Activated CD8-positive, alpha-beta memory T cell treated with anti-CD3 and anti-CD28 coated beads for 36 hours (primary cell): ENCODE measurements at regions not wholly inside any gene's neighbourhood (a gene's known extent, or its start where the extent isn't known, plus 50 kb on each side); places are given as distances from the start of the nearest gene placed in this dataset.

Experiments
- CTCF ChIA-PET: fragments of 350-600 bp; sonication (Branson Sonifier 250); formaldehyde crosslinking; loops from one replicate; lab custom pipeline; 2021; ENCODE audit warnings: antibody characterized with exemption; lab: Charles Lee
- POLR2A ChIA-PET: fragments of 350-600 bp; sonication (Branson Sonifier 250); formaldehyde crosslinking; loops from one replicate; lab custom pipeline; 2021; ENCODE audit warnings: antibody characterized with exemption; lab: Charles Lee

DNA sequence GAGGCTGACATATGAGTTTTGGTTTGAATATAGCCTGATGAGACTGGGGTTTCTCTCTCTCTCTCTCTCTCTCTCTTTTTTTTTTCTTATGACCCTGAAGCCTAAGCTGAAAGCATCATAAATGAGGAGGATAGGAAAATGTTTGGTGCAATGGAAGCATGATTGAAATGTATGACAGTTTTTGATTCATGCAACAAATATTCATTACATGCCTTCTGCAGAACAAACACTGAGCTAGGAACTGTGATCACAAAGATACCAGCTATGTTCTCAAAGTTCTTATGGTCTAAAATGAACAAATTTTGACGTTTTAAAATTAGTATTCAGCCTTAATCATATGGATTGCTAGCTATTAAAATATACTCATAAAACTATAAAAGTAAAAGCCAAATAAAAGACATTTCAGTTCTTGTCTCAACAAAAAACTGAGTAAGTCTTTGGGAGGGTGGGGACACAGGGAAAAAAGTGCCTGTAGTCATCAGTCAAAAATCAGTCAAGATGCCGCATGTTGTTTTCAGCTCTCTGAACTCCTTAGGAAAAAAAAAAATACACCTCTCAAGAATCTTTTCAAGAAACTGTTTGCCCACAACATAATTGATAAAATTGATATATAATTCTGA is 57.2 kb downstream of the NKX6-1 start:
- ChIA-PET CTCF (interaction anchor here (1.6 kb wide), 1 partner anchor 10 kb away, joined by 3 read pairs; no protein-coding TSS in a partner anchor), POLR2A (no interaction called here)

DNA sequence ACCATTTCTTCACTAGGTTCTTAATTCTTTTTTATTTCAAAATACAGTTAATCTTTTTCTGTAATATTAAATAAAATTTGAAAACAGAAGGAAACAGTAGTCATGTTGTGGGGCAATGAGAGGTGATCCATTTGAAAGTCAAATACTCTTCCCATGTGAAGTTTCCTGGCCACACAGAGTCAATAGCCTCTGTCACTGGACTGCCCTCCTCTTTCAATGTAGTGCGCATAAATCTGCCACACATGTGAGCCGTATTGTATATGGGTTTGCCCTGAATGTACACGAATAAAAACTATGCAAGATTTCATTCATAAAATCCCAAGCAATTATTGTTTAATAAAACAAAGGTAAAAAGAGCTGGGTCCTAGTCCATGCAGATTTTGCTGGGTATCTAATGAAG is 59.1 kb downstream of the NKX6-1 start:
- CTCF ChIA-PET: no interaction called here

DNA sequence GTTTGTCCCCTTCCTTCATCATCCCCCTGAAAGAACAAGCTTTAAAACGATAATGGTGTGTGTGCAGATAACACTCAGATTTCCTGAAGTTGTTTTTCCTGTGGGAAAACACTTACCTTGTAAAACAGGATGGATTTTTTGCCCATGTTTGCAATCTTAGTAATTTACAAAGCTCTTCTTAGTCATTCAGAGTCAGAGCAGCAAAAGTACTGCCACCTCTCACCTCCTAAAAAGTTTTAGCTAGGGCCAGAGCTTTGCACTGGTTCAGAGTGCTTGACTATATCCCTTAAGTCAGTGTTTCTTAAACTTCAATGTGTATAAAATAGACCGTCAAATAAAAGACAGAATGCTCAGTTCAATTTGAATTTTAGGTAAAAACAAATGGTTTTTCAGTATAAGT is 62.3 kb downstream of the NKX6-1 start:
- ChIA-PET POLR2A (no interaction called here), CTCF (no interaction called here)

More for the DNA sequence above, 59.1 kb downstream of the NKX6-1 start:
- POLR2A ChIA-PET: no interaction called here

DNA sequence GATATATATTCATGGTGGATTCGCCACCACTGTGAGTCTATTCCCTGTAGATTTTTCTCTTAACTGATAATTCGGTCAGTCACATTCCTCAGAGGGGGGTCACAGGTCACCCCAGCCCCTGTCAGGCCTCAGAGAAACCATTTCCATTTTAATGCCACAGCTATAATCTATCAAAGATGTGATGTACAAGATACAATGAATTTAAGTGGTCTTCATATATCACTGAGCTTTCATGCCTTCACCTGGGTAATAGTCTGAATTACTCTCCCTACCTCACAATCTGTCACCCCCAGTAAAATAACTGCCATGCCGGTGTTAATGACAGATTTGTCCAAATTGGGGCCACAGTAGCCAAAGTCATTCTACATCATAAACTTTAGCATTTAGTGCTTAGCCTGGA is 64.7 kb downstream of the NKX6-1 start:
- ChIA-PET POLR2A (no interaction called here), CTCF (no interaction called here)

DNA sequence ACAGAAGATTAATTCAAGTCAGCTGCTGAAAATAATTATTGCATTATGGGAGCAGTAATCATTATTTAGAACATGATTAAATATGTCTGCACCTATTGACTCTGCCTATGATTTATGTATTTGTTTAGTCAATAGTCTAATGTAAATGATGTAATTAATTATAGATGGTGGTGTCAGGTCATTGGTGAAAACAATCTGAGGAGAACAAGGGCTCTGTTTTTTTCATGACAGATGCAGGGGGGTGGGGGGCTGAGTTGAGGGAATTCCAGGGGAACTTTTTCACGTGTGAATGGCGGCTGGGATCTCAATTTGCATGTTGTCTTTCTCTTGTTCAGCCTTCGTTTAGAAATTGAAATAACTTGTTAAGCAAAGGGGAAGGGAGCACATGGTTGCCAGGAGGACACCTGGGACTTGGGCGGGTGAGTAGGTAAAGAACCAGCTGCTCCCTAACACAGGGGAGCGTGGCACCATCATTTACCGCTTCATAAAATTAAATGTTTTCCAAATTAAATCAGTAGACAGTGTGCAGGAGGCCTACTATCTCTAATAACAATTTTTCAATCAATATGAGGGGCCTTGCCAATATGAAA is 65.4 kb downstream of the NKX6-1 start:
- ChIA-PET POLR2A (no interaction called here), CTCF (no interaction called here)

DNA sequence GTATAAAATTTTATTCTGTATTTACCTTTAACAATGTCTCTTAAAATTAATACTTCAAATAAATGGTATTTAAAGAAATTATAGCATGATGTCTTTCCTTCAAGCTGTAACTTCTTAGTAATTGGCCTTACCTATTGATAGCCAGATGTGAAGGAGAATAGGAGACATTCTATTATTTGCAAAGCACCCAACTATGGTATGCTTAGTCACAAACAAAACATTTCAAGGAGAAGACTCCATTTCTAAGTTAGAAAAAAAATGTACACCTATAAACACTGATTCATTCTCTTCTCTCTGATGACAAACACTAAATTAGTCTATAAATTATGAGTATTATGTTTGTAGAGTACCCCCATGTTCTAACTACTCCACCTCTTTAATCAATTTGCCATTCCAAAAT is 66.4 kb downstream of the NKX6-1 start:
- ChIA-PET CTCF (no interaction called here), POLR2A (no interaction called here)

DNA sequence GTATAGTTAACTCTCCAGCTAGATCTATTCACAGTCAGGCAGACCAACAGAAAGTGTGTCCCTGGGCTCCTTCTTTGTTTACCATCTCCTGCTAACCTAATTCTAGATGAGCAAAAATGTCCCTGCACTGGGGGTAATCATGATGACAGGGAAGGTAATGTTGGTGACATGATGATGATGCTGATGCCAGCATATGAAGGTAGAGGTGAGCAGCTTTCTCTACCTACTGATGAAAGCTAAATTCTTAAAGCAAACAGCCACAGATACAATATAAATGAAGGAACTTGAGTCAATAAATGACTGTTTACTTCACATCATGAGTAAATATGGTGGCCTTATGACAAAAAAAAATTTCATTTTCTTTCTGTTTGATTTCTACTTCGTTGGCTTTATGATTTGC is 78.5 kb downstream of the NKX6-1 start:
- ChIA-PET POLR2A (no interaction called here), CTCF (no interaction called here)

DNA sequence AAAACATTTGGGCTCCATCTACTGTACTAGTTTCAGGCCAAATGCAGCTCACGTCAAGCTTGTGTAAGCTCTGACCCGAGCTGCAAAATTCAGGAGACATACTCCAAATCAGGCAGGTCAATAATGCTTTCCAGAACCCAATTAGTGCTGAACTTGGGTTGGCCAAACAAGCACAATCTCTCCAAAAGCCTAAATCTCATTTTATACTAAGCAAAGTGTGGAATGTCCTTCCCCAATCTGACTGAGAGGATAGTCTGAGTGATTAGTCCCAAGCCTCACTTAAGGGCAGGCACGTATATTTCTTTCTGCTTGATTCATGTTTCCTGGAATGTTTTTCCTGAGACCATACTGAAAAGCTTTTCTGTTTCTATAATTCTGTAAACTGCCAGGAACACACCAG is 79.9 kb downstream of the NKX6-1 start:
- ChIA-PET CTCF (no interaction called here), POLR2A (no interaction called here)

DNA sequence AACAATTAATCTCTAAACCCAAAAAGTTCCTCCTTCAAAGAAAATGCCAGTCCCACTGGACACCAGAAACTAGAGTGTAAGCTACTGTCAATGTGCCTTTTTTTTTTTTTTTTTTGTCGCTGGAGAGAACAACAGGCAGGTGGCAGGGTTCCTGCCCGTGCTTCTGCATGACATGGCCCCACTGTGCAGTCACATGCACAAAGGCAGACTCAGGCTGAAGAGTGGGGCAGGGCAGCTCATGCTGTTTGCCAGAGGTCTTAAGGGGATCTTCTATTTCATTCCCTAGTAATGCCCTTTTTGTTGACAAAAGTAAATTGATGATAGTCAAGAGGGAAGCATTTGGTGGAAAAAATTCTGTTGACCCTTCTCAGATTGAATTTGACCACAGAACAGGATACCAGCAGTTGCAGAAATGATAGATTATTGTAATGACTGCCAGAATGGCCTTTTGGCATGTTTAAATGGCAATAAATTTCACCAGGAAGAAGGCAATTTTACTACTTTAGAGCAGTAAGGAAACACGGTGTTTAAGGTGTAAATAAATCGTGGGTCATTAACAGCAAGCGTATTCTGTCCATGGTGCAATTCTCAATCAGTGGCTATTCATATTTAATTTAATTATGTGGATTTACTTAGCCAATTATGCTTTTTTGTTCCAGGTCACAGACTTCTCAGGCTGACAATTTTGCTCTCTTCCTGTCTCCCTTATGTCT is 80.9 kb downstream of the NKX6-1 start:
- CTCF ChIA-PET: no interaction called here
- POLR2A ChIA-PET: no interaction called here

DNA sequence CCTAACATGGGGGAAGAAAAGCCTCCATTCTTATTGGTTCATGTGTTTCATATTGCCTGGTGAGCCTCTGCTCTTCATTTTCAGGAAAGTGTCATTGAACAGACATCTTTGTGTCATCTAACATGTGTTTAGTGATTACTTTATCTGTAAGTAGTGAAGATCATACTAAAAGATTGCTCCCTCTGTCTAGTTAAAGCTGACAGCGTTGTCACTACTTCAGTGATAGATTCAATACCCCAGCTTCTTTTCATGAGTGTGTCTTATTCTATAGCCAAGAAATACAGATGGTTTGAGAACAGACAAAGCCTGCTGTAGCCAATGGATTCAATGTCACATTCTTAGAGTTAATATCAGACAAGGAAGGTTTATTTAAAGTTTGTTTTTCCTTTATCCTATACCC is 85.1 kb downstream of the NKX6-1 start:
- CTCF ChIA-PET: no interaction called here

DNA sequence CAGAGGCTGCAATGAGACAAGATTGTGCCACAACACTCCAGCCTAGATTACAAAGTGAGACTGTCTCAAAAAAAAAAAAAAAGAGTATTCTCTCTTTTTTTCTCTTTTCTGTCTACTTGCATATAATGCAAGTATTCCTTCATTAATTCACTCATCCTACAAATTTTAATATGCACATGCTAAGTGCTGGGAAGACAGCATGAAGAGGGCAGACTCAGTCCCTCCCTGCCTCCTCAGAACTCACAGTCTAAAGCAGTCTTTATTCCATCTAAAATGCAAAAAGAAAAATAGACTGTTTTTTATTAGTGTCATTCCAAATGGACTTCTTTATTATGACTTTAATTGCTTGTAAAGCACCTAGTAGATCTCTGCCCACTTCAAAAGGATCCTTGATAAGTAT is 85.6 kb downstream of the NKX6-1 start:
- ChIA-PET POLR2A (no interaction called here), CTCF (no interaction called here)

More for the DNA sequence above, 85.1 kb downstream of the NKX6-1 start:
- POLR2A ChIA-PET: no interaction called here

DNA sequence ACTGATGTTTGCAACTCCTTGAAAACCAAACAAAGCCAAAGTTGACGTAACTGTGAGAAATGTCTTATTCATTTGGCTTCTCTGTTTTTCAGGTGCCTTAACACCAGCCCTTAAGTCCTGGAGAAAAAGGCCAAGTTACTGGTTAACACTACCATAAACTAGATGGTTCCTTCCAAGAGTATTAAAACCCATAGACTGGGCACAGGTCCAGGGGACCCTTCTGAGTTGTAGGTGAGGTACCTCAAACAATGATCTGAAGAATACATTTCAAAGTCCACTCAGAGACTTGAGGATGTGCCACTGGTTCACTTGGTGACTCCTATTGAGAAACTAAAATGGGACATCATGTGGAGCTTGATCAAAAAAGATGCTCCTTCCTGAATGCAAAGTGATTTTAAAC is 87.0 kb downstream of the NKX6-1 start:
- ChIA-PET POLR2A (no interaction called here), CTCF (no interaction called here)

DNA sequence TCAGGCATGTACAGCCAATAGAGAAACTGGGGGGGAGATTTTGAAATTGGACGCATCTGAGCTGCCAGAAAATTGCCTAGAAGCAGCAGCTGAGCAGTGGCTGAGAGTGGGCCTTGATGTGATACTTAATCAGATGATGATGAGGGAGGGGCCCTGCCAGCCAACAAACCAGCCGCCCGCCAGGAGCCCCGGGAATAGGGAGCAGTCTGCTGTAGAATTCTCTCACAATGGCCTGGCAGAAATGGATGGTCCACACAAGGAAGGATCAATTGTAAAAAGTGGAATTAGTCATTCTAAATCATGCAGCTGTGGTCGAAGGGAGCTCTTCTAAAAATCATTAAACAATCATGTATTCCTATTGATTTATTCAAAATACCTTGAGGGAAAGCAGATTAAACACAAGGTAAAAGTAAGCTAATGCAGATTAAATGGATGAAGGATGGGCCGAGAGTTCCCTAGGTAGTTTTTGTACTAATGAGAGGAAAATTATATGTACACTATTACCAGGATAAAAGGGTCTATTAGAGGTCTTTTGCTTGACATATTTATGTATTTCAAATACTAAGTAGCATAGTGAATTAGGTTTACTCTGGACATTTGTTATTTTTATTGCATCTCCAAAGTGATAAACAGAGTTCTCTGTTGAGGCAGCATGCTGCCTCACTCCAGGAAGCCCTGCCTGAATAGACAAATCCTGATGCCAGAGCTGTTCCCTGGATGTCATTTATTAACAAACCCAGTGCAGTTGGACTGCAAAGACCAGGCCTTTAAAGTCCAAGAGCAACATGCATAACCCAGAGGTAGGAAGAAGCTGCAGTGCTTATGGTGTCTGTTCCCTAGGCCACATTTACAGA is 91.3 kb downstream of the NKX6-1 start:
- ChIA-PET POLR2A (no interaction called here), CTCF (no interaction called here)

DNA sequence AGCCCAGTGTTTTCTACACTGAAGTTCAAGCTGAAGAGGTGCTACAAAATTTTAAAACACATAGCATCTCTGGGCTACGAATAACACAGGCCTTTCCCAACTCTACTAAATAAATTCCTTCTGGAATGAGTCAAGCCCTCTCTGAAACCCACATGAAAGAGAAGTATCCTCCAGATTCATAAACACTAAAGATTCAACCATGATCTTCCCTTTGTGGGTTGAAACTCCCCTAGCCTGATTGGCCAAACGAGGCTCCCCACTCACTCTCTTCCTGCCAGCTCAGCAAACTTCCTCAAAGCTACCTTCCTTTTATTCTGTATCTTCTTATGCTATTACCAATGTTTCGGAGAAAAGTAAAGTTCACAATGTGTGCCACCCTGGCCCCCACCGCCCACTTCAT is 95.4 kb downstream of the NKX6-1 start:
- CTCF ChIA-PET: no interaction called here
- POLR2A ChIA-PET: no interaction called here

DNA sequence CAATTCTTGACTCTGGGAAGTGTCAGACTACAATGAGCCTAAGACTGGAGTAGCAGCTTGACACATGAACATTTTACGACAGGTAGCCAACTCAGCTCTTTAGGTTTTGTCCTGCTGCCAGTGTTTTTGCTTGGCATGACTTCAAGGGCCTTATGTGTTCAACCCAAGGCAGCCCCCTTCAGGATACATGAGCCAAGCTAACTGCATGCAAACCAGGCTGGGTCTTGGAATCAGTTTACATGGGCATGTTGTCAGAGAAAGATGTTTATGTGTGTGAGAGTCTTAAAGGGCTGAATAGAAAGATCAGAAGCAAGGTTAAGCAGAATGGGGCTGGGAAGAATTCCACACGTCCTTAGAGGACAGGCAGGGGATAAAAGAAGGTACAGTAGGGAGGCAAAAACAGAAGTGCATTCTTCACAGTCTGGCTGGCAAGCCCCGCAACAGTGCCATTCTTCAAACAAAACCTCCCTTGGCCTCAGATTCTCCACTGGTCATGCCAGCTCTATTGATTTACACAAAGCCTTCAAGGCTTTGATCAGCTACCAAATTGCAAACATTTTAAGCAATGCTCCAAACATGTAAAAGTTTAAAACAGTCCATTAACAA is 97.3 kb downstream of the NKX6-1 start:
- CTCF ChIA-PET: no interaction called here
- POLR2A ChIA-PET: no interaction called here

DNA sequence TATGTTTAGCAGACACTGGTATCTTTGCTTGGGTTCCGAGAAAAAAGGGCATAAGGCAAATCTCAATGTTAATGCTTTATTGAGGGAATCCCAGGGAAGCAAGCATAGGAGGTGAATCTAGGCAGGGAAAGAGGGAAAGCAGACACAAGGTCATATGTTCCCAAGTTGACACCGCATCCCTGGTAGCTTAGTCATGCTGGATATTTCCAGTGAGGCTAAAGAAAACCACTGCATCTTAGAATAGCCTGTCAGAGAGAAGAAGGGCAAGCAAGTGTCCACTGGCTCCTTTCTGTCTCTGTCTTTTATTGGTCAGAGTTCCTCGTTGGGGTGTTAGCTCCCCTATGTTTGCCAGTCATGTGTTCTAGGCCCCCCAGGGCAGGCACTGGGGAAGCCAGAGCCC is 104.7 kb downstream of the NKX6-1 start:
- POLR2A ChIA-PET: no interaction called here
- CTCF ChIA-PET: no interaction called here

DNA sequence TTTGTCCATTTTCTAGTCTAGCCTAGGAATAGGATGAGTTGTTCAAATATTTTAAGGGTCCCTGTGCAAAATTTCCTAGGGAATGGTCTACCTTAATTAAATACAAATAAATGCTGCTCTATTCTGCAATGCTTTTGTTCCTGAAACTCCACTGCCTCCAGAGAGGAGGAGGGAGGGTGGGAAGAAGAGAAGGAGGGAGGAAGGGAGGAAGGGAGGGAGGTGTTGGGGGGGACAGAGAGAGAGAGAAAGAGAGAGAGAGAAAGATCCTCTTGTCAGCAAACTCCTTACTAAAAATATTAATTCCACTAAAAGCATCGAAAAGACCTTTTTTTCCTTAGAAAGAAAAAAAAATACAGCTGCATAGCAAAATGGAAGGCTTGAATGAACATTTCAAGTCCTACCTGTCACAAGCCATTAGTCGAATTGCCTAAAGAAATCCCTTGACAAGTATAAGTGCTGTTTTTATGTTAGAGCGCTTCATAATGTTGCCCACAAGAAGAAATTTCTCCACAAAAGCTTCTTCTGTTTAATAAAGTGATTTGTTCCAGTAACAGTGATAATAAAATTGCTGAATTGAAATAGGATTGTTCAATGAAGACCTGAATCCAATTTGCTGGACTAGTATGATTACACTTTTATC is 106.0 kb downstream of the NKX6-1 start:
- CTCF ChIA-PET: interaction anchor here (0.6 kb wide), 1 partner anchor 141 kb away, joined by 4 read pairs; no protein-coding TSS in a partner anchor

DNA sequence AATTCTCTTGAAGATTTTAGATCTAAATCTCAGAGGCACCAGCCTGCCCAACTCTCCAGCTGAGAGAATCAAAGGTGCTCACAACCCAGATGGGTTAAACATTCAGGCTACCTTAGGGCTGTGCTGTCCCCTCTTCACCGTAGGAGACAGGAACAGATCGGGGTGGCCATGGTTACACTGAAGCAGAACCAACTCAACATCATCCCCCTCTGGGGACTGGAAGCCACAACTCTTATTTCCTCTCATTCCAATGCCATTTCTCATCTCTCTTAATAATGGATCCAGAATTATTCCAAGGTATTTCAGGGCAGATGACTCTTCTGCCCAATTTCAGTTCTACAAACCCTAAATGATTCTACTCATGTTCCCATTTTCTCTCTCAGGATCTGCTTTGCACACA is 109.7 kb downstream of the NKX6-1 start:
- POLR2A ChIA-PET: no interaction called here
- CTCF ChIA-PET: no interaction called here

More for the DNA sequence above, 106.0 kb downstream of the NKX6-1 start:
- POLR2A ChIA-PET: no interaction called here

DNA sequence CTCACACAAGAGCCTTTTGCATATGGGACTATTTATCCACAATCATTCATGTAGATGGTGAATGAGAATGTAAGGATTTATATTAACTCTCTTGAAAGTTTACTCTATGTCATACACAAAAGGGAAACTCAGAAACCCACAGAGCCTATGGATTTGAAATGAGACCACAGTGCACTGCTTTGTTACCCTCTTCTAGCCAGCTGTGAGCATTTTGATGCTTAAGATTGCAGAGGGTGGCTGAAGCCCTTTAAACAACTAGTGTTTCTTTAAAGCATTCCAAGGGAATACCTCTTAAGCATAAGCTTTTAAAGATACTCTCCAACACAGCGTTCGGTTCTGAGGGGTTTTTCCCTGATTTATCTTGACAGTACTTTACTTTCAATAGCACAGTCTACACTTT is 113.9 kb downstream of the NKX6-1 start:
- CTCF ChIA-PET: no interaction called here
- POLR2A ChIA-PET: no interaction called here
